ENCODE measurements at regions not wholly inside any gene's neighbourhood (a gene's known extent, or its start where the extent isn't known, plus 50 kb on each side); places are given as distances from the start of the nearest gene placed in this dataset.

GRCh38 chr12:65656156-65656882 lies 168.0 kb upstream of the HMGA2 start:
- TF ChIP-seq CTCF (IDR thresholded peaks at IDR 0.05) (no peak), POLR2A (IDR thresholded peaks at IDR 0.05) (no peak), POLR2AphosphoS5 (IDR thresholded peaks at IDR 0.05) (no peak)
